ENCODE measurements at regions not wholly inside any gene's neighbourhood (a gene's known extent, or its start where the extent isn't known, plus 50 kb on each side); places are given as distances from the start of the nearest gene placed in this dataset.
"Not testable (repeated sequence)": the region's sequence is repeated elsewhere in the genome, so short reads cannot be mapped to it uniquely, and the experiment has no call there.

DNA sequence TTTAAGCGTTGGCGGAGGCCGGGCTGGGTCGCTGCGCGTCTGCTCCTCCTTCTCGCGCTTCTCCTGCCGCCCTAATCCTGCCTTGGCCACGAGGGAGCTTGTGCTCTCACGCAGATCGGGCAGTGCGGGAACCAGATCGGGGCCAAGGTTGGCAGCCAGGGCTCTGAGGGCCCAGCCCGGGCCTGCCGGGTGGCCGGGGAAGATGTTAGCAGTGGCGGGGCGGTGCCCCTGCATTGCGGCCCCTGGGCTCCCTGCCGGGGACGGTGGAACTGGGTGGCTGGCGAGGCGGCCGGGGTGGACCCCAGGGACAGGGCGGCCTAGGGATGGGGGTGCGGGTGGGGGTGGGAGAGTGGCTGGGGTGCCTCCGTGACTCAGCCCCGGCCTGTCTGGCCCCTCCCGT lies 297.4 kb downstream of the CACNA1B start:
- DNase-seq, result not testable (repeated sequence)

GRCh38 chr9:138175354-138175753 lies 297.8 kb downstream of the CACNA1B start:
- not testable (repeated sequence) for DNase-seq

DNA sequence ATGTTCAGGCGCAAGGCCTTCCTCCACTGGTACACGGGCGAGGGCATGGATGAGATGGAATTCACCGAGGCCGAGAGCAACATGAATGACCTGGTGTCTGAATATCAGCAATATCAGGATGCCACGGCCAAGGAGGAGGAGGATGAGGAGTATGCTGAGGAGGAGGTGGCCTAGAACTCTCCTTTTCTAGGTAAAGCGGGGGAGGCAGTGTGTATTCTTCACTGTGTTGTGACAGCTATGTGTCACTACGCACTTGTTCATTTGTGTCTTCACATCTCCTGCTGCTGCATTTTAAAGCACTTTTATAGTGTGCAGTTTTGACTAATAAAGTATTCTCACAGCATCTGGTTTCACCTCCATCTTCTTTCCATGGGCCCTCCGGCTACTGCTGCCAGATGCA lies 299.5 kb downstream of the CACNA1B start:
- not testable (repeated sequence) for DNase-seq

DNA sequence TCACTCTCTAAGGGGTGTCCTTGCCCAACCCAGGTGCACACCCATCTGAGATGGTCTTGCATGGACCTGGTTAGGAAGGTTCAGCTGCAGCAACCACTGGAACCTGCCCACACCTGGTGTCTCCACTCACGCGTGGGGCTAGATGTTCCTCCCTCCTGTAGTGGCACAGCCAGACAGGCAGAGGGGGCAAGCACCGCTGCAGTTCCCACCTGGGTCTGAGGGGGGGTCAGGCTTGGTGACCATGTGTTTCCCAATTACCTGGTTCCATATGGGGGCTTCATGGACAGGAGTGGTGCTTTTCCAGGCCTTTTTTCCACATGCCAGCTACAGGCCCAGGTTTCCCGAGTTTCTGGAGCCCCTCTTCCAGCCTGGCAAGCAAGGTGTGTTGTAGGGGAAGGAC lies 301.4 kb downstream of the CACNA1B start:
- not testable (repeated sequence) for DNase-seq

DNA sequence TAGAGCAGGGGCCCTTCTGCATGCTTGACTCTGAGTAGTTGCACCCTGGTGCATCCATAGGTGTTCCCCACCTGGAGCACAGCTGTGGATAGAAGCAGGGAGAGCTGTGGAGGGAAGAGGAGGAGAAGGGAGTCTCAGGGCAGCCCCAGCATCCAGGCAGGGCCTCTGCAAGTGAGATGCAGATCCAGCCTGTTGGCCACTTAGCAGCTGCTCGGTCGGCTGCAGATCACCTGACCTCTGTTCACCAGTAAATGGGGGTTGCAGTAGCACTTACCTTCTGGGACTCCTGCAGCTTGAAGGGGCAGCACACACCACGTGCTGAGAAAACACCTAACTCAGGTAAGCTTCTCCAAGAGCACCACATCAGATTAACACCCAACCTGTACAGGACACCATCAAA lies 302.1 kb downstream of the CACNA1B start:
- peak; percentile 35 for DNase-seq

- not testable (repeated sequence) for DNase-seq
These were observed 304.4 kb downstream of the CACNA1B start for GRCh38 chr9:138181963-138182362.

- not testable (repeated sequence) for DNase-seq
These were observed 319.6 kb downstream of the CACNA1B start for GRCh38 chr9:138197156-138197555.

DNA sequence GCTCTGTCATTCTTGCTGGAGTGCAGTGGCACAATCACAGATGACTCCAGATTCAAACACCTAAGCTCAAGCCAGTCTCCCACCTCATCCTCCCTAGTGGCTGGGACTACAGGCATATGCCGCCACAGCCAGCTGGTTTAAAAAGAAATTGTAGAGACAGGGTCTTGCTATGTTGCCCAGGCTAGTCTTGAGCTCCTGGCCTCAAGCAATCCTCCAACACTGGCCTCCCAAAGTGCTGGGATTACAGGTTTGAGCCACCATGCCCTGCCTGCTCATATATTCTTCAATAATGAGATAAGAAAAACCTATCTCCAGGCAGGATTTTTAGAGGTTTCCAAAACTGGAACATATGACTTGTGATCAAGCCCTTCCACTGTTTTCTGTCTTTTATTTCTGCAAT lies 321.4 kb downstream of the CACNA1B start:
- not testable (repeated sequence) for DNase-seq

GRCh38 chr9:138199917-138200316 lies 322.3 kb downstream of the CACNA1B start:
- DNase-seq, result not testable (repeated sequence)

- not testable (repeated sequence) for DNase-seq
These were observed 323.0 kb downstream of the CACNA1B start for GRCh38 chr9:138200481-138201142.

- not testable (repeated sequence) for DNase-seq
These were observed 323.7 kb downstream of the CACNA1B start for GRCh38 chr9:138201167-138201889.

DNA sequence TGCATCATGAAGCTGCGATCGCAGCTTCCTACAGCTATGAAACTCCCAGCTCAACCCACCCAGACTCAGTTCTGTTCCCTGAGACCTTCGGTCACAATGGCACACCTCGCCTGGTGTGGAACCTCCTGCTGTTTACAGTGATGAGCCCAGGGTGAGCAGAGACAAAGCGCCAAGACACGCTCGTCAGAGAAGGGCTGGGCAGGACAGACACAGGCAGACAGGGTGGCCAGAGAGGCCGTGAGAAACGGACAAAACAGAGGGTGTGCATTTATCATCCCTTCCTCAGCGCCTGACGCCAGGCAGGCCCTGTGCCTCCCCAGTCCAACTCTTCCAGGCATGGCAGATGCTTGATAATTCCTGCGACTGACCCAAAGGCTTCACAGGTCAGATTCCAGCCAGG lies 324.5 kb downstream of the CACNA1B start:
- not testable (repeated sequence) for DNase-seq

DNA sequence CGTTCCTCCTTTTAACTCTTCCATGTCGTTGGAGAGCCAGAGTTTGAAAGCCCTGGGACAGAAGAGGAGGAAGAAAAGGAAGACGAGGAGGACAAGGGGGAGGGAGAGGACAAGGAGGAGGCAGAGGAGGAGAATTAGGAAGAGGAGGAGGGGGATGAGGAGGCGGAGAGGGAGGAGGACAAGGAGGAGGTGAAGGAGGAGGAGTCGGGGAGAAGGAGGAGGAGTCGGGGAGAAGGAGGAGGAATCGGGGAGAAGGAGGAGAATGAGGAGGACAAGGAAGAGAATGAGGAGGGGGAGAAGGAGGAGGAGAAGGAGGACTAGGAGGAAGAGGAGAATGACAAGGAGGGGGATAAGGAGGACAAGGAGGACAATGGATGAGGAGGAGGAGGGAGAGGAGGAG lies 325.7 kb downstream of the CACNA1B start:
- DNase-seq, result not testable (repeated sequence)

GRCh38 chr9:138203872-138204271 lies 326.3 kb downstream of the CACNA1B start:
- DNase-seq, result not testable (repeated sequence)

GRCh38 chr9:138206108-138206507 lies 328.5 kb downstream of the CACNA1B start:
- not testable (repeated sequence) for DNase-seq

DNA sequence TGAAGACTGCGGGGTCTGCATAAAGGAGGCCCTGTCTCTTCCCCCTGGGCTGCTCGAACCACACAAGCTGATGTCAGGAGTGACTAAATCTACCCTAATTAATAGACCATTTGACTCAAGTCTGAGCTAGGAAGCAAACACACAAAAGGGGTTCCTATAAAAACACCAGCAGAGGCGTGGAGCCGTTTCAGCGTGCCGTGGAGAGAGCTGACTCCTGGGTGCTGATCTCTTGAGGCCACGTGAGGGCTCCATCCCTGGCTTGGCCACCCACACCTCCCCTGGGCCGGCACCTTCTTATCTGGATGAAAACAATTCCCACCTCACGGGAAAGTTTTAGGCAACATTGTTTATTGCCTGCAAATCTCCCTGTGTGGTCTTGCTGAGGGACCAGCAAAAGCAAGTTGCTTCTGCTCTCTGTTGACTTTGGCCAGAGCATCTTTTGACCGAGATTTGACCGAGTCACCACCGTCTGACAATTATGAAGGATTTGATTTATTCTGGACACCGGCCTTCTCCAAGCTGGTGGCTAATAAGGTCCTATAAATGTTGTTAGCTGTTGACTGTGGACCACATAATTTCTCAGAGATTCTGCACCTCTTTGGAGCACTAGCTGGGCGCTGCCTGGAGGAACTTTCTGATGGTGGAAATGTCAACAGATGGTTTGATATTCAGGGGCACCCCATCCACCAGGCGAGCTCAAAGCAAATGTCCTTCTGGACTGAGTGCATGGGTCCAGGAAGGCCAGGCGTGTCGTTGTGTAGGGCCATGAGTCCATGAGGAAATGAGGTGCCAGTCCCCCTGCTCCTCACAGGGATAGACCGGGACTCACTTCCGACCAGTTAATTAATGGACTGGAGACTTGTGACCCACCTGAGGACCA lies 330.0 kb downstream of the CACNA1B start:
- not testable (repeated sequence) for DNase-seq

DNA sequence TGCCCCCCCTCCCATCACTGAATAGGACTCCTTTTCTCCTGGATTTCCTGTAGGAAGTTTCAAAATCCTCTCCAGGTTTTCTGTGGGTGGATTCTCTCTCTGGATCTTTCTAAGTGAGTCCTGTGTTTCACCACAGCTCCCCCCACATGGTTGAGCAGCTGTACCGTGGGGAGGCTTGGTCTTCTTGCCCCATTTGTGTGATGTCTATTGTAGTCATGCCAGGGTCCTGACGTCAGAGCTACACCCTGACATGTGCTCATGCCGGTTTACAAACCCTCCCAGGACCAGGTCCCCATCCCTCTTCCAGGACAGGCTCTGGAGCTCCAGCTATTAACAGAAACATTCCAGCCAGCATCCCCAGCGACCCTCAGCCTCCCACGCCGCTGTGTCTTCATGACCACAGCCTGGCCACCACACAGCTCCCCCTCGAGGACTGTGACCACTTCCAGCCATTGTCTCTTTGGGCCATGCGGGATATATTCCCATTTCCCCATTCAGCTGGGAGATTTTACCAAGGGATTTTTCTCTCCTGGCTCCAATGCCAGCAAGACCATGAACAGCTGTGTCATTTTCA lies 331.6 kb downstream of the CACNA1B start:
- not testable (repeated sequence) for DNase-seq

- not testable (repeated sequence) for DNase-seq
These were observed 332.9 kb downstream of the CACNA1B start for GRCh38 chr9:138210388-138210986.

GRCh38 chr9:138211070-138211469 lies 333.5 kb downstream of the CACNA1B start:
- DNase-seq, result not testable (repeated sequence)

- DNase-seq, result not testable (repeated sequence)
These were observed 334.1 kb downstream of the CACNA1B start for GRCh38 chr9:138211544-138212219.

GRCh38 chr9:138212811-138213210 lies 335.2 kb downstream of the CACNA1B start:
- DNase-seq, result not testable (repeated sequence)

- not testable (repeated sequence) for DNase-seq
These were observed 336.2 kb downstream of the CACNA1B start for GRCh38 chr9:138213748-138214147.

All from DMS79 treated with DMSO at 0.1 percent for 48 hours (cell line).